SK-N-SH (cell line): ENCODE measurements at regions not wholly inside any gene's neighbourhood (a gene's known extent, or its start where the extent isn't known, plus 50 kb on each side); places are given as distances from the start of the nearest gene placed in this dataset.

Source experiments
- CTCF ChIA-PET: fragments of 300-600, 350-600 bp; formaldehyde crosslinking; extraction: SDS; loops from one replicate; lab custom pipeline; 2021; lab: Yijun Ruan, JAX
- POLR2A ChIA-PET: fragments of 350-600 bp; sonication (Branson Sonifier 250); formaldehyde crosslinking; extraction: SDS; loops from one replicate; lab custom pipeline; 2020; ENCODE audit warnings: antibody characterized with exemption, inconsistent platforms; lab: Yijun Ruan, JAX
- DNase-seq: peaks from one replicate; pipeline ENCODE4 v3.0.0; 2012
- H2AFZ ChIP-seq: fragments of 200-600 bp; sonication (generic); 2 replicates; pipeline ENCODE4 v1.8.1; 2016; ENCODE audit warnings: antibody characterized with exemption, mild to moderate bottlenecking, low read depth
- H3F3A ChIP-seq: fragments of 200-600 bp; sonication (generic); replicated peaks from 2 replicates; pipeline ENCODE3; 2016; ENCODE audit warnings: antibody characterized with exemption, mild to moderate bottlenecking; ENCODE audit not compliant: insufficient read depth
- H3K27ac ChIP-seq, 2 experiments: fragments of 200-500 bp in 1 of 2; fragments of 200-600 bp in 1 of 2; sonication (Bioruptor generic) in 1 of 2; sonication (generic), shearing (Covaris generic) in 1 of 2; 2 replicates each; pipeline versions ENCODE4 v1.5.1 to v1.6.1; 2014 to 2016; ENCODE audit warnings: low read depth in 2 of 2, inconsistent platforms in 1 of 2, low read length in 1 of 2, mild to moderate bottlenecking in 1 of 2, mixed read lengths in 1 of 2
- H3K27me3 ChIP-seq: fragments of 200-600 bp; sonication (generic), shearing (Covaris generic); 2 replicates; pipeline ENCODE4 v1.6.1; 2016; ENCODE audit warnings: mixed run types; ENCODE audit not compliant: insufficient read depth
- H3K36me3 ChIP-seq, 2 experiments: fragments of 200-500 bp in 1 of 2; fragments of 200-600 bp in 1 of 2; sonication (Bioruptor generic) in 1 of 2; sonication (generic) in 1 of 2; replicated peaks in 1 of 2; 2 replicates each; pipeline versions ENCODE3 to v1.5.1; 2014 to 2016; ENCODE audit warnings: low read length in 1 of 2, mild to moderate bottlenecking in 1 of 2; ENCODE audit not compliant: insufficient read depth in 2 of 2, control insufficient read depth in 1 of 2
- H3K4me1 ChIP-seq, 2 experiments: fragments of 200-500 bp in 1 of 2; fragments of 200-600 bp in 1 of 2; sonication (Bioruptor generic) in 1 of 2; sonication (generic), shearing (Covaris generic) in 1 of 2; 2 replicates each; pipeline versions ENCODE4 v1.5.1 to v1.6.1; 2014 to 2016; ENCODE audit warnings: low read depth in 1 of 2, low read length in 1 of 2, mixed run types in 1 of 2; ENCODE audit not compliant: insufficient read depth in 2 of 2, control insufficient read depth in 1 of 2
- H3K4me2 ChIP-seq: fragments of 200-600 bp; sonication (generic), shearing (Covaris generic); 2 replicates; pipeline ENCODE4 v1.6.1; 2017; ENCODE audit warnings: mixed run types
- H3K4me3 ChIP-seq, 2 experiments: fragments of 200-500 bp in 1 of 2; fragments of 200-600 bp in 1 of 2; sonication (Bioruptor generic) in 1 of 2; sonication (generic), shearing (Covaris generic) in 1 of 2; 2 replicates each; pipeline versions ENCODE4 v1.5.1 to v1.8.1; 2014 to 2016; ENCODE audit warnings: low read depth in 2 of 2, inconsistent platforms in 1 of 2, low read length in 1 of 2, mild to moderate bottlenecking in 1 of 2, mixed read lengths in 1 of 2, moderate library complexity in 1 of 2
- H3K79me2 ChIP-seq: fragments of 200-600 bp; sonication (generic); 2 replicates; pipeline ENCODE4 v1.8.1; 2017; ENCODE audit warnings: mild to moderate bottlenecking; ENCODE audit not compliant: insufficient read depth
- H3K9ac ChIP-seq: fragments of 200-600 bp; sonication (generic); 2 replicates; pipeline ENCODE4 v1.6.1; 2017; ENCODE audit warnings: mixed run types
- H3K9me2 ChIP-seq: fragments of 200-600 bp; sonication (generic); 2 replicates; pipeline ENCODE4 v1.6.1; 2017; ENCODE audit warnings: mixed run types
- H3K9me3 ChIP-seq: fragments of 200-600 bp; sonication (generic); 2 replicates; pipeline ENCODE4 v1.6.1; 2017; ENCODE audit warnings: mixed run types, mild to moderate bottlenecking, moderate library complexity
- H4K20me1 ChIP-seq: fragments of 200-600 bp; sonication (generic); 2 replicates; pipeline ENCODE4 v1.6.1; 2017; ENCODE audit warnings: mild to moderate bottlenecking, mixed run types; ENCODE audit not compliant: insufficient read depth
- CHD2 ChIP-seq: fragments of 150-350 bp; IDR thresholded peaks from 2 replicates; pipeline ENCODE4 v1.6.1; 2018; ENCODE audit warnings: low read length; ENCODE audit not compliant: partially characterized antibody
- CTCF ChIP-seq: fragments of 200-600 bp; sonication (generic); IDR thresholded peaks from 2 replicates; pipeline ENCODE4 v1.6.1; 2017; ENCODE audit warnings: antibody characterized with exemption, mild to moderate bottlenecking, moderate library complexity
- ELF1 ChIP-seq: IDR thresholded peaks from 2 replicates; pipeline ENCODE4 v1.4.0; 2012
- EP300 ChIP-seq, 2 experiments: IDR thresholded peaks; 2 replicates each; pipeline versions ENCODE4 v1.4.0 to v1.6.1; 2012; ENCODE audit warnings: borderline replicate concordance in 1 of 2, low read depth in 1 of 2, low read length in 1 of 2
- FOXM1 ChIP-seq: IDR thresholded peaks from 2 replicates; pipeline ENCODE4 v1.4.0; 2012; ENCODE audit warnings: low read depth, mild to moderate bottlenecking
- IRF3 ChIP-seq: fragments of 150-350 bp; IDR thresholded peaks from 2 replicates; pipeline ENCODE4 v1.6.1; 2016; ENCODE audit warnings: mild to moderate bottlenecking, low read depth, low read length
- JUND ChIP-seq: IDR thresholded peaks from 2 replicates; pipeline ENCODE4 v1.4.0; 2012
- MAX ChIP-seq: IDR thresholded peaks from 2 replicates; pipeline ENCODE4 v1.4.0; 2012; ENCODE audit warnings: low read depth
- MXI1 ChIP-seq: IDR thresholded peaks from 2 replicates; pipeline ENCODE4 v1.6.1; 2012; ENCODE audit warnings: mild to moderate bottlenecking, low read depth, low read length, improper control_type of control experiment
- NFIC ChIP-seq: IDR thresholded peaks from 2 replicates; pipeline ENCODE4 v1.4.0; 2012; ENCODE audit warnings: borderline replicate concordance
- POLR2AphosphoS5 ChIP-seq: IDR thresholded peaks from 2 replicates; pipeline ENCODE4 v1.6.1; 2012; ENCODE audit warnings: low read depth, low read length
- RAD21 ChIP-seq: IDR thresholded peaks from 2 replicates; pipeline ENCODE4 v1.6.1; 2012; ENCODE audit warnings: mild to moderate bottlenecking, low read length
- RXRA ChIP-seq: IDR thresholded peaks from 2 replicates; pipeline ENCODE4 v1.4.0; 2012; ENCODE audit warnings: low read depth, mild to moderate bottlenecking, borderline replicate concordance
- SIN3A ChIP-seq: IDR thresholded peaks from 2 replicates; pipeline ENCODE4 v1.6.1; 2012; ENCODE audit warnings: low read depth, mild to moderate bottlenecking, low read length, moderate library complexity, borderline replicate concordance
- YY1 ChIP-seq: IDR thresholded peaks from 2 replicates; pipeline ENCODE4 v1.4.0; 2012; ENCODE audit warnings: low read depth, mild to moderate bottlenecking
- WGBS: methylation state at CpG from one replicate; pipeline ENCODE4 v1.1.6; 2017; ENCODE audit warnings: low lambda C conversion rate; 5-methylcytosine and 5-hydroxymethylcytosine counted together

GRCh38 chr11:64453466-64453865 lies 94.5 kb downstream of the RPS6KA4 start:
- no peak for DNase-seq
- CTCF ChIA-PET, result interaction anchor here (8.1 kb wide), 1 partner anchor 197 kb away, joined by 121 read pairs; no protein-coding TSS in a partner anchor
- TF ChIP-seq EP300 (IDR thresholded peaks at IDR 0.05; ENCODE audit: borderline replicate concordance in 1 of 2, low read depth in 1 of 2, low read length in 1 of 2) (no peak), RAD21 (no peak), RXRA (no peak), CTCF (no peak), ELF1 (no peak), MXI1 (no peak), CHD2 (no peak), FOXM1 (no peak), YY1 (no peak), JUND (no peak), SIN3A (no peak), POLR2AphosphoS5 (no peak), MAX (no peak), IRF3 (no peak), NFIC (no peak)
- Histone ChIP-seq H3F3A (no peaks in the 10 kb centered on the region), H4K20me1 (no peaks in the 10 kb centered on the region), H3K9ac (no peak overlapping the region), H3K27me3 (peaks cover 3% of the 10 kb centered on the region; the same call in 1 of the 2 replicates), H3K36me3 (no peaks in the 10 kb centered on the region), H2AFZ (no peak overlapping the region), H3K4me1 (peaks cover 0 to 10% of the 10 kb centered on the region in 2 experiments; a peak in 1 of 4 replicates), H3K9me2 (no peaks in the 10 kb centered on the region), H3K27ac (no peak overlapping the region), H3K4me2 (no peak overlapping the region), H3K9me3 (no peaks in the 10 kb centered on the region), H3K79me2 (no peaks in the 10 kb centered on the region), H3K4me3 (no peak overlapping the region)
- POLR2A ChIA-PET, result no interaction called here
- WGBS, result 0% methylated on average over 1 of the region's 1 CpG
